Liver (tissue), 8 donors: ENCODE measurements at regions not wholly inside any gene's neighbourhood (a gene's known extent, or its start where the extent isn't known, plus 50 kb on each side); places are given as distances from the start of the nearest gene placed in this dataset.
A peak's percentile ranks its signal among the peaks of the same experiment; 100 is the strongest.

ENCODE experiments used
- DNase-seq: peaks from one replicate; pipeline ENCODE4 v3.0.0-alpha.2; 2017; ENCODE audit warnings: low spot score
- H3K27ac ChIP-seq, 2 donors: one replicate each; pipeline ENCODE4 v1.7.0; 2013; ENCODE audit warnings: inconsistent platforms in 2 of 2, low read length in 2 of 2, control low read depth in 1 of 2, low read depth in 1 of 2, mild to moderate bottlenecking in 1 of 2
- H3K27me3 ChIP-seq, 4 donors: one replicate each; pipeline versions ENCODE4 v1.6.1 to v1.7.0; 2013; ENCODE audit warnings: low read length in 3 of 4, inconsistent platforms in 1 of 4, mild to moderate bottlenecking in 1 of 4, moderate library complexity in 1 of 4; ENCODE audit not compliant: control insufficient read depth in 4 of 4, insufficient read depth in 4 of 4
- H3K36me3 ChIP-seq, 4 donors: one replicate each; pipeline versions ENCODE4 v1.6.1 to v1.7.0; 2013; ENCODE audit warnings: low read length in 3 of 4, mild to moderate bottlenecking in 3 of 4, low read depth in 1 of 4, moderate library complexity in 1 of 4; ENCODE audit not compliant: control insufficient read depth in 4 of 4, insufficient read depth in 3 of 4
- H3K4me1 ChIP-seq, 4 donors: one replicate each; pipeline versions ENCODE4 v1.6.1 to v1.7.0; 2013; ENCODE audit warnings: low read length in 3 of 4, mild to moderate bottlenecking in 3 of 4, moderate library complexity in 1 of 4; ENCODE audit not compliant: control insufficient read depth in 4 of 4, insufficient read depth in 4 of 4
- H3K4me3 ChIP-seq, 3 donors: one replicate each; pipeline versions ENCODE4 v1.6.1 to v1.7.0; 2013; ENCODE audit warnings: low read length in 3 of 3, control low read depth in 1 of 3, low read depth in 1 of 3, mild to moderate bottlenecking in 1 of 3
- H3K9ac ChIP-seq, 2 donors: one replicate each; pipeline ENCODE4 v1.7.0; 2013; ENCODE audit warnings: low read length in 2 of 2, mild to moderate bottlenecking in 2 of 2, moderate library complexity in 2 of 2, control low read depth in 1 of 2, low read depth in 1 of 2
- H3K9me3 ChIP-seq, 4 donors: one replicate each; pipeline versions ENCODE4 v1.6.1 to v1.7.0; 2013; ENCODE audit warnings: low read length in 3 of 4; ENCODE audit not compliant: control insufficient read depth in 4 of 4
- EGR1 ChIP-seq, 2 donors: IDR thresholded peaks; 2 replicates each; pipeline ENCODE4 v1.6.1; 2016 to 2018; ENCODE audit warnings: antibody characterized with exemption in 2 of 2, low read depth in 2 of 2
- FOXA1 ChIP-seq: IDR thresholded peaks from 2 replicates; pipeline ENCODE4 v1.6.1; 2016; ENCODE audit warnings: antibody characterized with exemption
- FOXA2 ChIP-seq: IDR thresholded peaks from 2 replicates; pipeline ENCODE4 v1.6.1; 2016; ENCODE audit warnings: antibody characterized with exemption
- GABPA ChIP-seq, 2 donors: IDR thresholded peaks in 1 of 2; conservative IDR thresholded peaks in 1 of 2; 2 replicates each; pipeline ENCODE4 v1.6.1; 2016; ENCODE audit warnings: antibody characterized with exemption in 2 of 2, mild to moderate bottlenecking in 1 of 2, moderate library complexity in 1 of 2
- HNF4A ChIP-seq, 2 donors: conservative IDR thresholded peaks; 2 replicates each; pipeline ENCODE4 v1.6.1; 2016; ENCODE audit warnings: antibody characterized with exemption in 2 of 2, mild to moderate bottlenecking in 2 of 2
- HNF4G ChIP-seq: IDR thresholded peaks from 2 replicates; pipeline ENCODE4 v1.6.1; 2016; ENCODE audit warnings: antibody characterized with exemption
- JUND ChIP-seq, 2 donors: IDR thresholded peaks; 2 replicates each; pipeline ENCODE4 v1.6.1; 2016; ENCODE audit warnings: antibody characterized with exemption in 2 of 2
- NR2F2 ChIP-seq: IDR thresholded peaks from 2 replicates; pipeline ENCODE4 v1.6.1; 2016; ENCODE audit warnings: antibody characterized with exemption
- RAD21 ChIP-seq, 2 donors: IDR thresholded peaks; 2 replicates each; pipeline ENCODE4 v1.6.1; 2016; ENCODE audit warnings: antibody characterized with exemption in 2 of 2, mild to moderate bottlenecking in 2 of 2
- RXRA ChIP-seq, 2 donors: IDR thresholded peaks; 2 replicates each; pipeline ENCODE4 v1.6.1; 2017 to 2018; ENCODE audit warnings: antibody characterized with exemption in 2 of 2, mild to moderate bottlenecking in 1 of 2
- SP1 ChIP-seq: IDR thresholded peaks from 2 replicates; pipeline ENCODE4 v1.6.1; 2018; ENCODE audit warnings: antibody characterized with exemption, mild to moderate bottlenecking
- TAF1 ChIP-seq: conservative IDR thresholded peaks from 2 replicates; pipeline ENCODE4 v1.6.1; 2016; ENCODE audit warnings: antibody characterized with exemption, mild to moderate bottlenecking
- YY1 ChIP-seq: IDR thresholded peaks from 2 replicates; pipeline ENCODE4 v1.6.1; 2016; ENCODE audit warnings: antibody characterized with exemption, mild to moderate bottlenecking
- WGBS: extraction: QIAGEN DNeasy Blood & Tissue Kit; methylation state at CpG from one replicate; pipeline ENCODE4 v1.1.7; 2013; 5-methylcytosine and 5-hydroxymethylcytosine counted together
- TF ChIP-seq, protein P1 (sequence below): IDR thresholded peaks from 2 replicates; pipeline ENCODE4 v1.6.1; 2016; ENCODE audit warnings: antibody characterized with exemption
- TF ChIP-seq, protein P2 (sequence below): fragments of 150-350 bp; IDR thresholded peaks from 2 replicates; pipeline ENCODE4 v1.5.1; 2017; ENCODE audit warnings: improper control_type of control experiment, low read depth, low read length; ENCODE audit not compliant: missing input control
- TF ChIP-seq, protein P3 (sequence below): IDR thresholded peaks from 2 replicates; pipeline ENCODE4 v1.6.1; 2016; ENCODE audit warnings: antibody characterized with exemption, mild to moderate bottlenecking
- TF ChIP-seq, protein P4 (sequence below): IDR thresholded peaks from 2 replicates; pipeline ENCODE4 v1.6.1; 2016; ENCODE audit warnings: antibody characterized with exemption
- TF ChIP-seq, protein P5 (sequence below): IDR thresholded peaks from 2 replicates; pipeline ENCODE4 v1.6.1; 2016; ENCODE audit warnings: antibody characterized with exemption
- donor health status: healthy.
- donor health status: healthy.
- donor health status: healthy.
- donor health status: healthy.
- donor health status: healthy.

DNA sequence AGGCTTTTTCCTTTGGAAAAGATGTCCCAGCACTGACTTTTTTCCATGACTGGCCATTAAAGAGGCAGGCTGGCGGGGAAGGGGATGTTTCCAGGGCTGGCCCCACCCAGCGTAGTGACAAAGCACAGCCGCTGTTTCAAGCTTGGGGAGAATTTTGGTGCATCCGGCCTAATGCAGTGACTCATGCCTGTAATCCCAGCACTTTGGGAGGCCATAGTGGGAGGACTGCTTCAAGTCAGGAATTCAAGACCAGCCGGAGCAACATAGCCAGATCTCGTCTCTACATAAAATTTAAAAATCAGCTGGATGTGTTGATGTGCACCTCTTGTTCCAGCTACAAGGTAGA lies 78.0 kb upstream of the SH3BP4 start:
- H3K27ac ChIP-seq = peak overlapping the region; percentile 78 to 92
- H3K4me3 ChIP-seq = no peak overlapping the region
- no peaks in the 10 kb centered on the region for H3K9me3 ChIP-seq
- peaks cover 8 to 60% (median 45%) of the 10 kb centered on the region in 4 donors for H3K4me1 ChIP-seq
- H3K36me3 ChIP-seq = no peaks in the 10 kb centered on the region
- H3K27me3 ChIP-seq = no peaks in the 10 kb centered on the region
- WGBS = 85% methylated on average over 6 of the region's 6 CpGs
- H3K9ac ChIP-seq = no peak overlapping the region
- TF ChIP-seq RXRA (IDR thresholded peaks at IDR 0.05) = no peak
- TF ChIP-seq JUND (IDR thresholded peaks at IDR 0.05) = peak in 1 of 2 donors; percentile 29
- TF ChIP-seq, protein P1, sequence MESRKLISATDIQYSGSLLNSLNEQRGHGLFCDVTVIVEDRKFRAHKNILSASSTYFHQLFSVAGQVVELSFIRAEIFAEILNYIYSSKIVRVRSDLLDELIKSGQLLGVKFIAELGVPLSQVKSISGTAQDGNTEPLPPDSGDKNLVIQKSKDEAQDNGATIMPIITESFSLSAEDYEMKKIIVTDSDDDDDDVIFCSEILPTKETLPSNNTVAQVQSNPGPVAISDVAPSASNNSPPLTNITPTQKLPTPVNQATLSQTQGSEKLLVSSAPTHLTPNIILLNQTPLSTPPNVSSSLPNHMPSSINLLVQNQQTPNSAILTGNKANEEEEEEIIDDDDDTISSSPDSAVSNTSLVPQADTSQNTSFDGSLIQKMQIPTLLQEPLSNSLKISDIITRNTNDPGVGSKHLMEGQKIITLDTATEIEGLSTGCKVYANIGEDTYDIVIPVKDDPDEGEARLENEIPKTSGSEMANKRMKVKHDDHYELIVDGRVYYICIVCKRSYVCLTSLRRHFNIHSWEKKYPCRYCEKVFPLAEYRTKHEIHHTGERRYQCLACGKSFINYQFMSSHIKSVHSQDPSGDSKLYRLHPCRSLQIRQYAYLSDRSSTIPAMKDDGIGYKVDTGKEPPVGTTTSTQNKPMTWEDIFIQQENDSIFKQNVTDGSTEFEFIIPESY = no peak
- TF ChIP-seq HNF4G = no peak
- TF ChIP-seq FOXA2 = no peak
- TF ChIP-seq, protein P2, sequence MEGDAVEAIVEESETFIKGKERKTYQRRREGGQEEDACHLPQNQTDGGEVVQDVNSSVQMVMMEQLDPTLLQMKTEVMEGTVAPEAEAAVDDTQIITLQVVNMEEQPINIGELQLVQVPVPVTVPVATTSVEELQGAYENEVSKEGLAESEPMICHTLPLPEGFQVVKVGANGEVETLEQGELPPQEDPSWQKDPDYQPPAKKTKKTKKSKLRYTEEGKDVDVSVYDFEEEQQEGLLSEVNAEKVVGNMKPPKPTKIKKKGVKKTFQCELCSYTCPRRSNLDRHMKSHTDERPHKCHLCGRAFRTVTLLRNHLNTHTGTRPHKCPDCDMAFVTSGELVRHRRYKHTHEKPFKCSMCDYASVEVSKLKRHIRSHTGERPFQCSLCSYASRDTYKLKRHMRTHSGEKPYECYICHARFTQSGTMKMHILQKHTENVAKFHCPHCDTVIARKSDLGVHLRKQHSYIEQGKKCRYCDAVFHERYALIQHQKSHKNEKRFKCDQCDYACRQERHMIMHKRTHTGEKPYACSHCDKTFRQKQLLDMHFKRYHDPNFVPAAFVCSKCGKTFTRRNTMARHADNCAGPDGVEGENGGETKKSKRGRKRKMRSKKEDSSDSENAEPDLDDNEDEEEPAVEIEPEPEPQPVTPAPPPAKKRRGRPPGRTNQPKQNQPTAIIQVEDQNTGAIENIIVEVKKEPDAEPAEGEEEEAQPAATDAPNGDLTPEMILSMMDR = no peak
- TF ChIP-seq SP1 = peak; percentile 24
- no peak for TF ChIP-seq GABPA (IDR thresholded peaks at IDR 0.05 in 1 of 2, conservative IDR thresholded peaks at IDR 0.05 in 1 of 2)
- TF ChIP-seq EGR1 (IDR thresholded peaks at IDR 0.05; ENCODE audit: low read depth in 2 of 2) = no peak
- TF ChIP-seq, protein P3, sequence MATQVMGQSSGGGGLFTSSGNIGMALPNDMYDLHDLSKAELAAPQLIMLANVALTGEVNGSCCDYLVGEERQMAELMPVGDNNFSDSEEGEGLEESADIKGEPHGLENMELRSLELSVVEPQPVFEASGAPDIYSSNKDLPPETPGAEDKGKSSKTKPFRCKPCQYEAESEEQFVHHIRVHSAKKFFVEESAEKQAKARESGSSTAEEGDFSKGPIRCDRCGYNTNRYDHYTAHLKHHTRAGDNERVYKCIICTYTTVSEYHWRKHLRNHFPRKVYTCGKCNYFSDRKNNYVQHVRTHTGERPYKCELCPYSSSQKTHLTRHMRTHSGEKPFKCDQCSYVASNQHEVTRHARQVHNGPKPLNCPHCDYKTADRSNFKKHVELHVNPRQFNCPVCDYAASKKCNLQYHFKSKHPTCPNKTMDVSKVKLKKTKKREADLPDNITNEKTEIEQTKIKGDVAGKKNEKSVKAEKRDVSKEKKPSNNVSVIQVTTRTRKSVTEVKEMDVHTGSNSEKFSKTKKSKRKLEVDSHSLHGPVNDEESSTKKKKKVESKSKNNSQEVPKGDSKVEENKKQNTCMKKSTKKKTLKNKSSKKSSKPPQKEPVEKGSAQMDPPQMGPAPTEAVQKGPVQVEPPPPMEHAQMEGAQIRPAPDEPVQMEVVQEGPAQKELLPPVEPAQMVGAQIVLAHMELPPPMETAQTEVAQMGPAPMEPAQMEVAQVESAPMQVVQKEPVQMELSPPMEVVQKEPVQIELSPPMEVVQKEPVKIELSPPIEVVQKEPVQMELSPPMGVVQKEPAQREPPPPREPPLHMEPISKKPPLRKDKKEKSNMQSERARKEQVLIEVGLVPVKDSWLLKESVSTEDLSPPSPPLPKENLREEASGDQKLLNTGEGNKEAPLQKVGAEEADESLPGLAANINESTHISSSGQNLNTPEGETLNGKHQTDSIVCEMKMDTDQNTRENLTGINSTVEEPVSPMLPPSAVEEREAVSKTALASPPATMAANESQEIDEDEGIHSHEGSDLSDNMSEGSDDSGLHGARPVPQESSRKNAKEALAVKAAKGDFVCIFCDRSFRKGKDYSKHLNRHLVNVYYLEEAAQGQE = no peak
- no peak for TF ChIP-seq HNF4A (conservative IDR thresholded peaks at IDR 0.05)
- TF ChIP-seq FOXA1 = no peak
- TF ChIP-seq YY1 = no peak
- TF ChIP-seq RAD21 (IDR thresholded peaks at IDR 0.05) = no peak
- TF ChIP-seq NR2F2 = no peak
- no peak for TF ChIP-seq TAF1
- no peak for DNase-seq

DNA sequence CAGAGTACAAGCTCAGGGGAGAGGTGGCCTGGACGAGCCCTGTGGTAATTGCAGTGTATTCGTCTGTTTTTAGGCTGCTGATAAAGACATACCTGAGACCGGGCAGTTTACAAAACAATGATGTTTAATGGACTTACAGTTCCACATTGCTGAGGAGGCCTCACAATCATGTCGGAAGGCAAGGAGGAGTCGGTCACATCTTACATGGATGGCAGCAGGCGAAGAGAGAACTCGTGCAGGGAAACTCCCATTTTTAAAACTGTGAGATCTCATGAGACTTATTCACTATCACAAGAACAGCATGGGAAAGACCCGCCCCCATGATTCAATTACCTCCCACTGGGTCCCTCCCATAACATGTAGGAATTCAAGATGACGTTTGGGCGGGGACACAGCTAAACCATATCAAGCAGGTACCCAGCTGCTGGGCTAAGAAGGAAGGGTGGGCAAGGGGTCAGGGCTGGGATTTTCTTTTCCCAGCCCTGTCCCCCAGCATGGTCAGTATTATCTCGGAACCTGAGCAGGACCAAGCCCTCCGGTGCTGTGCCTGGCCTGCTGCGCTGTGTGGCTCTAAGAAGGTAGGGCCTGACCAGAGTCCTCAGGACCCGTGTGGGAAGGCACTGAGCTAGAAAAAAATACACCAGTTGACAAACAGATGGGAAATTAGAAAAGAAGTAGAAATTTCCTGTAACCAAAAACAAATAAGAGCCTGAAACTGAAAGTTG lies 78.6 kb upstream of the SH3BP4 start:
- Histone ChIP-seq H3K27me3 (no peaks in the 10 kb centered on the region), H3K9me3 (no peaks in the 10 kb centered on the region), H3K4me3 (no peak overlapping the region), H3K27ac (peak overlapping the region; percentile 78 to 92), H3K4me1 (peaks cover 8 to 60% (median 45%) of the 10 kb centered on the region in 4 donors), H3K9ac (no peak overlapping the region), H3K36me3 (no peaks in the 10 kb centered on the region)
- whole genome bisulfite sequencing = 88% methylated on average over 14 of the region's 14 CpGs
- DNase-seq = no peak
- TF ChIP-seq TAF1 (no peak), HNF4A (conservative IDR thresholded peaks at IDR 0.05) (no peak), YY1 (no peak), EGR1 (IDR thresholded peaks at IDR 0.05; ENCODE audit: low read depth in 2 of 2) (no peak), RXRA (IDR thresholded peaks at IDR 0.05) (no peak), NR2F2 (no peak), JUND (IDR thresholded peaks at IDR 0.05) (no peak)
- TF ChIP-seq, protein P2 = no peak
- TF ChIP-seq, protein P4, sequence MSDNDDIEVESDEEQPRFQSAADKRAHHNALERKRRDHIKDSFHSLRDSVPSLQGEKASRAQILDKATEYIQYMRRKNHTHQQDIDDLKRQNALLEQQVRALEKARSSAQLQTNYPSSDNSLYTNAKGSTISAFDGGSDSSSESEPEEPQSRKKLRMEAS = no peak
- TF ChIP-seq, protein P5, sequence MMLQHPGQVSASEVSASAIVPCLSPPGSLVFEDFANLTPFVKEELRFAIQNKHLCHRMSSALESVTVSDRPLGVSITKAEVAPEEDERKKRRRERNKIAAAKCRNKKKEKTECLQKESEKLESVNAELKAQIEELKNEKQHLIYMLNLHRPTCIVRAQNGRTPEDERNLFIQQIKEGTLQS = no peak
- TF ChIP-seq, protein P3 = no peak
